HG03060 (cell line): ENCODE measurements at regions not wholly inside any gene's neighbourhood (a gene's known extent, or its start where the extent isn't known, plus 50 kb on each side); places are given as distances from the start of the nearest gene placed in this dataset.

ENCODE experiments used
- ATAC-seq: cut with Tn5 transposase; IDR thresholded peaks from one replicate; pipeline ENCODE4 v1.9.1; 2021; ENCODE audit warnings: low read depth, moderate number of reproducible peaks; ENCODE audit not compliant: unreplicated experiment

- ATAC-seq = no peak
Measured at GRCh38 chr9:108681851-108682590, 173.8 kb downstream of the ACTL7B start.

- ATAC-seq = no peak
Measured at GRCh38 chr9:108680946-108681345, 174.8 kb downstream of the ACTL7B start.

GRCh38 chr9:108677776-108678175, 178.0 kb downstream of the ACTL7B start:
- ATAC-seq = no peak

- no peak for ATAC-seq
Measured at GRCh38 chr9:108676355-108676754, 179.4 kb downstream of the ACTL7B start.

GRCh38 chr9:108675708-108676107, 180.1 kb downstream of the ACTL7B start:
- ATAC-seq = no peak

GRCh38 chr9:108674766-108675530, 180.8 kb downstream of the ACTL7B start:
- ATAC-seq = no peak

GRCh38 chr9:108673386-108673785, 182.4 kb downstream of the ACTL7B start:
- no peak for ATAC-seq

- no peak for ATAC-seq
Measured at GRCh38 chr9:108672475-108673190, 183.2 kb downstream of the ACTL7B start.

- ATAC-seq = no peak
Measured at GRCh38 chr9:108671794-108672193, 184.0 kb downstream of the ACTL7B start.

GRCh38 chr9:108671176-108671575, 184.6 kb downstream of the ACTL7B start:
- ATAC-seq = no peak

GRCh38 chr9:108668938-108669335, 186.8 kb downstream of the ACTL7B start:
- no peak for ATAC-seq

GRCh38 chr9:108668191-108668937, 187.4 kb downstream of the ACTL7B start:
- no peak for ATAC-seq

GRCh38 chr9:108666240-108666784, 189.5 kb downstream of the ACTL7B start:
- ATAC-seq = no peak

GRCh38 chr9:108665521-108666239, 190.1 kb downstream of the ACTL7B start:
- no peak for ATAC-seq

GRCh38 chr9:108664309-108665255, 191.2 kb downstream of the ACTL7B start:
- ATAC-seq = no peak

- ATAC-seq = no peak
Measured at GRCh38 chr9:108663422-108663821, 192.4 kb downstream of the ACTL7B start.

- no peak for ATAC-seq
Measured at GRCh38 chr9:108662956-108663355, 192.8 kb downstream of the ACTL7B start.

- ATAC-seq = no peak
Measured at GRCh38 chr9:108662091-108662875, 193.5 kb downstream of the ACTL7B start.
